ENCODE measurements at regions not wholly inside any gene's neighbourhood (a gene's known extent, or its start where the extent isn't known, plus 50 kb on each side); places are given as distances from the start of the nearest gene placed in this dataset.
A peak's percentile ranks its signal among the peaks of the same experiment; 100 is the strongest.

GRCh38 chr1:222314839-222315238 is 233.1 kb downstream of the HHIPL2 start:
- Histone ChIP-seq H2AFZ (ENCODE audit: low read length) (no peak overlapping the region), H3K36me3 (replicated peaks; ENCODE audit: insufficient read depth, low read length) (no peaks in the 10 kb centered on the region), H4K20me1 (ENCODE audit: insufficient read depth, low read length) (no peaks in the 10 kb centered on the region), H3K4me2 (ENCODE audit: low read depth, low read length) (no peak overlapping the region), H3K4me3 (ENCODE audit: low read length) (no peak overlapping the region), H3K4me1 (ENCODE audit: low read length) (peaks cover 8% of the 10 kb centered on the region), H3K9me3 (replicated peaks; ENCODE audit: insufficient read depth, low read length) (no peaks in the 10 kb centered on the region), H3K9me2 (replicated peaks; ENCODE audit: insufficient read depth, low read length) (no peaks in the 10 kb centered on the region), H3K9ac (ENCODE audit: low read length) (no peak overlapping the region), H3K27ac (ENCODE audit: low read length) (no peak overlapping the region), H3K79me2 (ENCODE audit: low read length) (no peaks in the 10 kb centered on the region), H3K27me3 (replicated peaks; ENCODE audit: insufficient read depth, low read length) (no peaks in the 10 kb centered on the region), H3F3A (ENCODE audit: insufficient read depth, low read length) (no peaks in the 10 kb centered on the region)
- no peak for TF ChIP-seq CTCF (IDR thresholded peaks at IDR 0.05; ENCODE audit: low read length)
- no peak for TF ChIP-seq EZH2phosphoT487 (IDR thresholded peaks at IDR 0.05; ENCODE audit: low read length)
- TF ChIP-seq EZH2 (optimal IDR thresholded peaks at IDR 0.05; ENCODE audit: low read depth, low read length), result no peak
- DNase-seq, result no peak

GRCh38 chr1:222310836-222311235 is 237.1 kb downstream of the HHIPL2 start:
- H3F3A ChIP-seq (ENCODE audit: insufficient read depth, low read length), result no peaks in the 10 kb centered on the region
- no peaks in the 10 kb centered on the region for H3K36me3 ChIP-seq (replicated peaks; ENCODE audit: insufficient read depth, low read length)
- H3K9me3 ChIP-seq (replicated peaks; ENCODE audit: insufficient read depth, low read length), result no peaks in the 10 kb centered on the region
- H3K4me1 ChIP-seq (ENCODE audit: low read length), result peaks cover 8% of the 10 kb centered on the region
- no peak overlapping the region for H3K27ac ChIP-seq (ENCODE audit: low read length)
- no peaks in the 10 kb centered on the region for H4K20me1 ChIP-seq (ENCODE audit: insufficient read depth, low read length)
- TF ChIP-seq EZH2phosphoT487 (IDR thresholded peaks at IDR 0.05; ENCODE audit: low read length) (no peak), CTCF (IDR thresholded peaks at IDR 0.05; ENCODE audit: low read length) (no peak), EZH2 (optimal IDR thresholded peaks at IDR 0.05; ENCODE audit: low read depth, low read length) (no peak)
- H3K9me2 ChIP-seq (replicated peaks; ENCODE audit: insufficient read depth, low read length), result no peaks in the 10 kb centered on the region
- H2AFZ ChIP-seq (ENCODE audit: low read length), result 0 out of 2 replicates have a peak overlapping the region, but pooled peaks have one; percentile 34
- peak overlapping the region; percentile 31 for H3K4me2 ChIP-seq (ENCODE audit: low read depth, low read length)
- no peak overlapping the region for H3K9ac ChIP-seq (ENCODE audit: low read length)
- H3K79me2 ChIP-seq (ENCODE audit: low read length), result no peaks in the 10 kb centered on the region
- peak; percentile 88 for DNase-seq
- H3K27me3 ChIP-seq (replicated peaks; ENCODE audit: insufficient read depth, low read length), result no peaks in the 10 kb centered on the region
- 0 out of 2 replicates have a peak overlapping the region, but pooled peaks have one; percentile 6 for H3K4me3 ChIP-seq (ENCODE audit: low read length)

DNA sequence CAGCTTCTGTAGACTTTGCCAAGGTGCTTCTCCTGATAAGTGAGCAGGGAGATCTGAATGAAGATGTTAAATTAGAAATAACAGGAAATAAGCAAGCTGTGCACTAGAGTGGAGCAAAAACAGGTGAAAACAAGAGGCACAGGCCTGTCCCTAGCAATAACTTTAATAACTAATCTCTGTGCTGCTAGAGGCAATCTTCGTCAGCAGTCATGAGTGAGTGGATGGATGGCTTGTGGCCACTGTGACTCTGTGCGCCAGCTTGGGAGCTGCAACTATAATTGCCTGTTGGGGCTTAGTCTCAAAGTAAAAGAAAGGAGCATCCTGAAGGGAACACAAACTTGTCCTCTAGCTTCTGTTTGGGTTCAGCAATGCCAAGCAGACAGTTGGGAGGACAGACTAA is 240.3 kb downstream of the HHIPL2 start:
- no peaks in the 10 kb centered on the region for H3K9me3 ChIP-seq (replicated peaks; ENCODE audit: insufficient read depth, low read length)
- no peak overlapping the region for H2AFZ ChIP-seq (ENCODE audit: low read length)
- H3K9me2 ChIP-seq (replicated peaks; ENCODE audit: insufficient read depth, low read length), result no peaks in the 10 kb centered on the region
- H3K4me3 ChIP-seq (ENCODE audit: low read length), result no peak overlapping the region
- peaks cover 8% of the 10 kb centered on the region for H3K4me1 ChIP-seq (ENCODE audit: low read length)
- TF ChIP-seq EZH2phosphoT487 (IDR thresholded peaks at IDR 0.05; ENCODE audit: low read length), result no peak
- TF ChIP-seq CTCF (IDR thresholded peaks at IDR 0.05; ENCODE audit: low read length), result no peak
- TF ChIP-seq EZH2 (optimal IDR thresholded peaks at IDR 0.05; ENCODE audit: low read depth, low read length), result no peak
- H3K4me2 ChIP-seq (ENCODE audit: low read depth, low read length), result no peak overlapping the region
- no peaks in the 10 kb centered on the region for H3K27me3 ChIP-seq (replicated peaks; ENCODE audit: insufficient read depth, low read length)
- H3F3A ChIP-seq (ENCODE audit: insufficient read depth, low read length), result no peaks in the 10 kb centered on the region
- no peaks in the 10 kb centered on the region for H3K36me3 ChIP-seq (replicated peaks; ENCODE audit: insufficient read depth, low read length)
- no peak overlapping the region for H3K27ac ChIP-seq (ENCODE audit: low read length)
- DNase-seq, result no peak
- no peak overlapping the region for H3K9ac ChIP-seq (ENCODE audit: low read length)
- H3K79me2 ChIP-seq (ENCODE audit: low read length), result no peaks in the 10 kb centered on the region
- H4K20me1 ChIP-seq (ENCODE audit: insufficient read depth, low read length), result no peaks in the 10 kb centered on the region
